H9 (cell line): ENCODE measurements at regions not wholly inside any gene's neighbourhood (a gene's known extent, or its start where the extent isn't known, plus 50 kb on each side); places are given as distances from the start of the nearest gene placed in this dataset.
A peak's percentile ranks its signal among the peaks of the same experiment; 100 is the strongest.

ENCODE experiments used
- DNase-seq: peaks from one replicate; pipeline ENCODE4 v3.0.0-alpha.2; 2017
- H2AFZ ChIP-seq: one replicate; pipeline ENCODE4 v1.6.1; 2013; ENCODE audit warnings: mild to moderate bottlenecking, low read length, control low read depth, moderate library complexity
- H2AK5ac ChIP-seq: 2 replicates; pipeline ENCODE4 v1.6.1; 2013; ENCODE audit warnings: low read length, control low read depth, mixed read lengths; ENCODE audit not compliant: insufficient read length
- H2BK120ac ChIP-seq: one replicate; pipeline ENCODE4 v1.6.1; 2013; ENCODE audit warnings: low read depth, mild to moderate bottlenecking, low read length, control low read depth, inconsistent platforms; ENCODE audit not compliant: poor library complexity, severe bottlenecking
- H2BK12ac ChIP-seq: 2 replicates; pipeline ENCODE4 v1.6.1; 2013; ENCODE audit warnings: low read length, control low read depth, mixed read lengths, low read depth; ENCODE audit not compliant: insufficient read length
- H2BK15ac ChIP-seq: 2 replicates; pipeline ENCODE4 v1.6.1; 2013; ENCODE audit warnings: low read depth, low read length, control low read depth
- H2BK20ac ChIP-seq: one replicate; pipeline ENCODE4 v1.6.1; 2013; ENCODE audit warnings: low read depth, mild to moderate bottlenecking, low read length, control low read depth, inconsistent platforms; ENCODE audit not compliant: poor library complexity, severe bottlenecking
- H2BK5ac ChIP-seq: 2 replicates; pipeline ENCODE4 v1.6.1; 2013; ENCODE audit warnings: low read length, control low read depth, mixed read lengths; ENCODE audit not compliant: insufficient read length
- H3K14ac ChIP-seq: 2 replicates; pipeline ENCODE4 v1.6.1; 2013; ENCODE audit warnings: low read length, control low read depth; ENCODE audit not compliant: insufficient read depth
- H3K18ac ChIP-seq: 2 replicates; pipeline ENCODE4 v1.6.1; 2013; ENCODE audit warnings: low read depth, mild to moderate bottlenecking, mixed read lengths, low read length, control low read depth; ENCODE audit not compliant: insufficient read length
- H3K23ac ChIP-seq: 2 replicates; pipeline ENCODE4 v1.6.1; 2013; ENCODE audit warnings: low read length, control low read depth, mixed read lengths, low read depth; ENCODE audit not compliant: insufficient read length
- H3K23me2 ChIP-seq: 2 replicates; pipeline ENCODE4 v1.6.1; 2013; ENCODE audit warnings: low read depth, mild to moderate bottlenecking, mixed read lengths, low read length, control low read depth; ENCODE audit not compliant: insufficient read length, poor library complexity, severe bottlenecking
- H3K27ac ChIP-seq: 2 replicates; pipeline ENCODE4 v1.5.1; 2013; ENCODE audit warnings: low read length, control low read depth, mixed read lengths, low read depth; ENCODE audit not compliant: insufficient read length
- H3K27me3 ChIP-seq: 2 replicates; pipeline ENCODE4 v1.6.1; 2013; ENCODE audit warnings: low read length, control low read depth, inconsistent platforms; ENCODE audit not compliant: insufficient read depth
- H3K4ac ChIP-seq: 2 replicates; pipeline ENCODE4 v1.6.1; 2013; ENCODE audit warnings: low read depth, mild to moderate bottlenecking, control low read depth, inconsistent platforms, low read length, moderate library complexity
- H3K4me1 ChIP-seq: 2 replicates; pipeline ENCODE4 v1.6.1; 2013; ENCODE audit warnings: low read length, control low read depth, inconsistent platforms; ENCODE audit not compliant: insufficient read depth
- H3K4me2 ChIP-seq: 2 replicates; pipeline ENCODE4 v1.6.1; 2013; ENCODE audit warnings: low read length, control low read depth, mixed read lengths; ENCODE audit not compliant: insufficient read length, insufficient read depth
- H3K56ac ChIP-seq: 2 replicates; pipeline ENCODE4 v1.6.1; 2013; ENCODE audit warnings: low read depth, mild to moderate bottlenecking, mixed read lengths, low read length, control low read depth; ENCODE audit not compliant: insufficient read length
- H3K79me1 ChIP-seq: 2 replicates; pipeline ENCODE4 v1.6.1; 2013; ENCODE audit warnings: low read depth, mild to moderate bottlenecking, moderate library complexity, low read length, control low read depth, inconsistent platforms; ENCODE audit not compliant: insufficient read depth, poor library complexity, severe bottlenecking
- H3K79me2 ChIP-seq: 2 replicates; pipeline ENCODE4 v1.6.1; 2013; ENCODE audit warnings: low read length, control low read depth, inconsistent platforms; ENCODE audit not compliant: insufficient read depth
- H3K9ac ChIP-seq: 2 replicates; pipeline ENCODE4 v1.6.1; 2013; ENCODE audit warnings: low read length, control low read depth, mixed read lengths; ENCODE audit not compliant: insufficient read length; ENCODE audit errors: extremely low read depth
- H3K9me3 ChIP-seq: one replicate; pipeline ENCODE4 v1.6.1; 2013; ENCODE audit warnings: low read depth, low read length, inconsistent platforms; ENCODE audit not compliant: control insufficient read depth
- H3T11ph ChIP-seq: one replicate; pipeline ENCODE4 v1.6.1; 2013; ENCODE audit warnings: mild to moderate bottlenecking, low read length, control low read depth, inconsistent platforms
- H4K20me1 ChIP-seq: one replicate; pipeline ENCODE4 v1.6.1; 2013; ENCODE audit not compliant: control insufficient read depth, insufficient read length, insufficient read depth
- H4K5ac ChIP-seq: 2 replicates; pipeline ENCODE4 v1.6.1; 2013; ENCODE audit warnings: low read depth, mild to moderate bottlenecking, mixed read lengths, low read length, control low read depth; ENCODE audit not compliant: insufficient read length
- H4K8ac ChIP-seq: replicated peaks from 2 replicates; pipeline ENCODE4 v1.6.1; 2013; ENCODE audit warnings: low read length, control low read depth, mixed read lengths, low read depth; ENCODE audit not compliant: insufficient read length
- H4K91ac ChIP-seq: 2 replicates; pipeline ENCODE4 v1.6.1; 2013; ENCODE audit warnings: low read depth, mild to moderate bottlenecking, moderate library complexity, mixed read lengths, low read length, control low read depth; ENCODE audit not compliant: insufficient read length
- H3K27ac Mint-ChIP-seq, 3 experiments: 2 replicates in 2 of 3; 3 replicates in 1 of 3; pipeline ENCODE4 v1.8.0; 2020 to 2021; ENCODE audit warnings: mixed read lengths in 3 of 3, mild to moderate bottlenecking in 1 of 3, moderate library complexity in 1 of 3
- H3K27me3 Mint-ChIP-seq: 2 replicates; pipeline ENCODE4 v1.8.0; 2021; ENCODE audit warnings: low read depth, mild to moderate bottlenecking, moderate library complexity, mixed read lengths
- H3K36me3 Mint-ChIP-seq, 3 experiments: 2 replicates in 2 of 3; 3 replicates in 1 of 3; pipeline ENCODE4 v1.8.0; 2020 to 2021; ENCODE audit warnings: low read depth in 3 of 3, mixed read lengths in 3 of 3; ENCODE audit not compliant: insufficient read depth in 1 of 3
- H3K4me1 Mint-ChIP-seq, 2 experiments: 2 replicates each; pipeline ENCODE4 v1.8.0; 2020; ENCODE audit warnings: mixed read lengths in 2 of 2
- H3K4me3 Mint-ChIP-seq, 2 experiments: 2 replicates in 1 of 2; 3 replicates in 1 of 2; pipeline ENCODE4 v1.8.0; 2020 to 2021; ENCODE audit warnings: mild to moderate bottlenecking in 2 of 2, mixed read lengths in 2 of 2, moderate library complexity in 1 of 2
- H3K9me3 Mint-ChIP-seq, 2 experiments: 2 replicates in 1 of 2; 3 replicates in 1 of 2; pipeline ENCODE4 v1.8.0; 2020; ENCODE audit warnings: mild to moderate bottlenecking in 2 of 2, mixed read lengths in 2 of 2, moderate library complexity in 1 of 2
- TF ChIP-seq, protein P1 (sequence below): fragments of 200-600 bp; sonication (generic); conservative IDR thresholded peaks from 3 replicates; pipeline ENCODE4 v1.8.0; 2021; ENCODE audit warnings: antibody characterized with exemption, mild to moderate bottlenecking

DNA sequence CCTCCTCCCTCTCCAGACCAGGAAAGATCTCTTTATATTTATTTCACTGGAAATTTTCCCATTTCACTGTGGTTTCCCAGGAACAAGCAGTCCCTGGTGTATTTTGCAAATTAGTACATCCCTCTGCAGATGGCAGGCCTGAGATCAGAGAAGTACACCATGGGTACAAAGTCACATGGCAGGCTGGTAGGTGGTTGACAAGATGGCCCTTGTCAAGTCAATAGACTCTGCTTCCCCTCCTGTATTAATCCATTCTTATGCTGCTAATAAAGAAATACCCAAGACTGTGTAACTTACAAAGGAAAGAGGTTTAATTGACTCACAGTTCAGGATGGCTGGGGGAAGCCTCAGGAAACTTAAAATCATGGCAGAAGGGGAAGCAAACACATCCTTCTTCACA is 51.6 kb upstream of the KSR1 start:
- no peak overlapping the region for H3K4me2 ChIP-seq
- no peak overlapping the region for H2BK20ac ChIP-seq
- Mint-ChIP-seq H3K36me3 (no peaks in the 10 kb centered on the region), H3K27me3 (peaks cover 32% of the 10 kb centered on the region), H3K4me3 (no peak overlapping the region), H3K4me1 (peaks cover 18 to 21% of the 10 kb centered on the region in 2 experiments), H3K9me3 (no peaks in the 10 kb centered on the region), H3K27ac (no peak overlapping the region)
- H3K4me1 ChIP-seq = no peaks in the 10 kb centered on the region
- H3K23me2 ChIP-seq = no peaks in the 10 kb centered on the region
- no peak overlapping the region for H3K56ac ChIP-seq
- no peak overlapping the region for H3K9ac ChIP-seq
- no peaks in the 10 kb centered on the region for H3K9me3 ChIP-seq
- H2BK12ac ChIP-seq = no peak overlapping the region
- H4K20me1 ChIP-seq = no peaks in the 10 kb centered on the region
- H3K4ac ChIP-seq = no peak overlapping the region
- no peak overlapping the region for H2BK15ac ChIP-seq
- H2BK120ac ChIP-seq = no peak overlapping the region
- H3T11ph ChIP-seq = no peak overlapping the region
- TF ChIP-seq, protein P1, sequence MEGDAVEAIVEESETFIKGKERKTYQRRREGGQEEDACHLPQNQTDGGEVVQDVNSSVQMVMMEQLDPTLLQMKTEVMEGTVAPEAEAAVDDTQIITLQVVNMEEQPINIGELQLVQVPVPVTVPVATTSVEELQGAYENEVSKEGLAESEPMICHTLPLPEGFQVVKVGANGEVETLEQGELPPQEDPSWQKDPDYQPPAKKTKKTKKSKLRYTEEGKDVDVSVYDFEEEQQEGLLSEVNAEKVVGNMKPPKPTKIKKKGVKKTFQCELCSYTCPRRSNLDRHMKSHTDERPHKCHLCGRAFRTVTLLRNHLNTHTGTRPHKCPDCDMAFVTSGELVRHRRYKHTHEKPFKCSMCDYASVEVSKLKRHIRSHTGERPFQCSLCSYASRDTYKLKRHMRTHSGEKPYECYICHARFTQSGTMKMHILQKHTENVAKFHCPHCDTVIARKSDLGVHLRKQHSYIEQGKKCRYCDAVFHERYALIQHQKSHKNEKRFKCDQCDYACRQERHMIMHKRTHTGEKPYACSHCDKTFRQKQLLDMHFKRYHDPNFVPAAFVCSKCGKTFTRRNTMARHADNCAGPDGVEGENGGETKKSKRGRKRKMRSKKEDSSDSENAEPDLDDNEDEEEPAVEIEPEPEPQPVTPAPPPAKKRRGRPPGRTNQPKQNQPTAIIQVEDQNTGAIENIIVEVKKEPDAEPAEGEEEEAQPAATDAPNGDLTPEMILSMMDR = no peak
- no peak overlapping the region for H3K18ac ChIP-seq
- no peak overlapping the region for H4K8ac ChIP-seq
- H3K27me3 ChIP-seq = no peaks in the 10 kb centered on the region
- no peak overlapping the region for H3K14ac ChIP-seq
- no peak overlapping the region for H3K27ac ChIP-seq
- no peak overlapping the region for H4K5ac ChIP-seq
- no peak overlapping the region for H2BK5ac ChIP-seq
- H3K23ac ChIP-seq = no peak overlapping the region
- no peaks in the 10 kb centered on the region for H3K79me2 ChIP-seq
- no peaks in the 10 kb centered on the region for H3K79me1 ChIP-seq
- no peak overlapping the region for H2AK5ac ChIP-seq
- no peak overlapping the region for H4K91ac ChIP-seq
- no peak overlapping the region for H2AFZ ChIP-seq
- peak; percentile 17 for DNase-seq
